HEK293T (cell line): ENCODE measurements at regions not wholly inside any gene's neighbourhood (a gene's known extent, or its start where the extent isn't known, plus 50 kb on each side); places are given as distances from the start of the nearest gene placed in this dataset.

Source experiments
- ARNT ChIP-seq: fragments of 450-650 bp; IDR thresholded peaks from 2 replicates; pipeline ENCODE4 v1.6.1; 2017; ENCODE audit warnings: mild to moderate bottlenecking
- BHLHE40 ChIP-seq: fragments of 450-650 bp; IDR thresholded peaks from 2 replicates; pipeline ENCODE4 v1.6.1; 2016; ENCODE audit warnings: mild to moderate bottlenecking, moderate library complexity, borderline replicate concordance
- ELF4 ChIP-seq: fragments of 450-650 bp; IDR thresholded peaks from 2 replicates; pipeline ENCODE4 v1.6.1; 2017; ENCODE audit warnings: antibody characterized with exemption
- FOXA1 ChIP-seq: fragments of 450-650 bp; IDR thresholded peaks from 2 replicates; pipeline ENCODE4 v1.6.1; 2016; ENCODE audit warnings: mild to moderate bottlenecking
- FOXK2 ChIP-seq: fragments of 450-650 bp; IDR thresholded peaks from 2 replicates; pipeline ENCODE4 v1.6.1; 2016; ENCODE audit warnings: mild to moderate bottlenecking
- NFRKB ChIP-seq: fragments of 450-650 bp; IDR thresholded peaks from 2 replicates; pipeline ENCODE4 v1.6.1; 2016; ENCODE audit warnings: mild to moderate bottlenecking, moderate library complexity
- SP1 ChIP-seq: fragments of 450-650 bp; IDR thresholded peaks from 2 replicates; pipeline ENCODE4 v1.6.1; 2017
- SUZ12 ChIP-seq: fragments of 450-650 bp; IDR thresholded peaks from 2 replicates; pipeline ENCODE4 v1.6.1; 2016; ENCODE audit warnings: mild to moderate bottlenecking
- TARDBP ChIP-seq: fragments of 450-650 bp; IDR thresholded peaks from 2 replicates; pipeline ENCODE4 v1.6.1; 2016

- TF ChIP-seq SUZ12 (no peak), NFRKB (no peak), ELF4 (no peak), FOXA1 (no peak), BHLHE40 (no peak), ARNT (no peak), SP1 (no peak), FOXK2 (no peak), TARDBP (no peak)
Observed at GRCh38 chr1:55309053-55309452, 93.9 kb upstream of the USP24 start.
